ENCODE measurements at regions not wholly inside any gene's neighbourhood (a gene's known extent, or its start where the extent isn't known, plus 50 kb on each side); places are given as distances from the start of the nearest gene placed in this dataset.
"Not testable (repeated sequence)": the region's sequence is repeated elsewhere in the genome, so short reads cannot be mapped to it uniquely, and the experiment has no call there.

GRCh38 chr5:166145107-166145506 lies 2146.3 kb upstream of the WWC1 start:
- H3K4me3 ChIP-seq (ENCODE audit: low read length); H3K4me1 ChIP-seq (ENCODE audit: control insufficient read depth, insufficient read depth, low read length); H3K36me3 ChIP-seq (ENCODE audit: insufficient read depth, low read length): not testable (repeated sequence)

DNA sequence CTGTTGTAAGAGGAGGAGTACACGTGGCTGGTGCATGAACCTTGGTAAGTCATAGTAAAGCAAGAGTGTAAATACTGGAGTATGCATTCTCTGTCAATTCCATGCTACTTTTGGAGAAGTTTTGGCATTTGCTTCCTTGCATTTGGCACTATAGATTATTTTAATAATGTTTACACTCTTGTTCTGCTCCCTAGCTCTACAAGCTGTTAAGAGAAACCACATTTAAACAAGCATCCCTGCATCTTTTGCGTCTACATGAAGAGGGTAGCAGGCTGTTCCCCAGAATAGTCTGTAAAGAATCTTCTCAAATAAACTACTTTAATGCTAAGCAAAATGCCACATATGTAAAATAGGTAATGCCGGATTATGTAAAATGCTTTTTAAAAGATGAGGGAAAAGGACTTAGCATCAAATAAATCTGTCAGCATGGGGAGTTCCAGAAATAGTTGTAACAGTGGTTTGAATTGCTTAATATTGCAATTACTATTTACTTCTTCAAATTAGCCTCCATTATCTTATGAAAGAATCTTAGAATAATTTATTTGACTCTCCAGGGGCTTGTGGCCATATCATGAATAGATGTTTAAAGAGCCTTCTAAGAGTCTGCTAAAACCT lies 2127.3 kb upstream of the WWC1 start:
- Histone ChIP-seq H3K9ac (ENCODE audit: low read depth, low read length) (no peak overlapping the region), H3K4me3 (ENCODE audit: low read length) (no peak overlapping the region), H3K27me3 (ENCODE audit: control insufficient read depth, insufficient read depth, low read length) (no peaks in the 10 kb centered on the region), H3K36me3 (ENCODE audit: insufficient read depth, low read length) (no peaks in the 10 kb centered on the region), H3K4me2 (ENCODE audit: low read length) (no peak overlapping the region), H3K9me3 (replicated peaks; ENCODE audit: low read length) (peaks cover 4% of the 10 kb centered on the region), H3K4me1 (ENCODE audit: control insufficient read depth, insufficient read depth, low read length) (no peaks in the 10 kb centered on the region)

More at GRCh38 chr5:166145107-166145506, 2146.3 kb upstream of the WWC1 start:
- not testable (repeated sequence) for H3K27me3 ChIP-seq (ENCODE audit: control insufficient read depth, insufficient read depth, low read length); H3K4me2 ChIP-seq (ENCODE audit: low read length); H3K9ac ChIP-seq (ENCODE audit: low read depth, low read length); H3K9me3 ChIP-seq (replicated peaks; ENCODE audit: low read length)

GRCh38 chr5:166165596-166165995 lies 2125.8 kb upstream of the WWC1 start:
- Histone ChIP-seq H3K27me3 (ENCODE audit: control insufficient read depth, insufficient read depth, low read length) (no peaks in the 10 kb centered on the region), H3K4me3 (ENCODE audit: low read length) (no peak overlapping the region), H3K4me1 (ENCODE audit: control insufficient read depth, insufficient read depth, low read length) (no peaks in the 10 kb centered on the region), H3K9me3 (replicated peaks; ENCODE audit: low read length) (no peaks in the 10 kb centered on the region), H3K4me2 (ENCODE audit: low read length) (no peak overlapping the region), H3K9ac (ENCODE audit: low read depth, low read length) (no peak overlapping the region), H3K36me3 (ENCODE audit: insufficient read depth, low read length) (no peaks in the 10 kb centered on the region)

DNA sequence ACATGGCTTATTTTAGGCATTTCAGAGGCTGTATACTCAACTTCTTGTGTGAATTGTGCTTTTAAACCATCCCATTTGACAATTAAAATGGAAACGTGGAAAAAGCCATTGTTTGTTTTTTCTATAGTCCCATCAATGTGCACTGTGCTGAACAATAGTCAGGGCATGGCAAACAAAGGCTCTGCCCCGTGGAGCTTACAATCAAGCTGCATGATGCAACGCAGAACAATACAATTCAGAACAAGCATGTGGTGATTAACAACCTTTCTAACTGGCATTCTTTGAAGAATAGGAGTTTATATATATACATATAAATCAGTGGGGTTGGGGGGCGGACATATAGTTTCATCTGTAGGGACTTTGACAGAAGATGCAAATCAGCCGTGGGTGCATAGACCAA lies 2125.4 kb upstream of the WWC1 start:
- Histone ChIP-seq H3K9me3 (replicated peaks; ENCODE audit: low read length) (no peaks in the 10 kb centered on the region), H3K4me2 (ENCODE audit: low read length) (no peak overlapping the region), H3K27me3 (ENCODE audit: control insufficient read depth, insufficient read depth, low read length) (no peaks in the 10 kb centered on the region), H3K4me3 (ENCODE audit: low read length) (no peak overlapping the region), H3K9ac (ENCODE audit: low read depth, low read length) (no peak overlapping the region), H3K4me1 (ENCODE audit: control insufficient read depth, insufficient read depth, low read length) (no peaks in the 10 kb centered on the region), H3K36me3 (ENCODE audit: insufficient read depth, low read length) (no peaks in the 10 kb centered on the region)

DNA sequence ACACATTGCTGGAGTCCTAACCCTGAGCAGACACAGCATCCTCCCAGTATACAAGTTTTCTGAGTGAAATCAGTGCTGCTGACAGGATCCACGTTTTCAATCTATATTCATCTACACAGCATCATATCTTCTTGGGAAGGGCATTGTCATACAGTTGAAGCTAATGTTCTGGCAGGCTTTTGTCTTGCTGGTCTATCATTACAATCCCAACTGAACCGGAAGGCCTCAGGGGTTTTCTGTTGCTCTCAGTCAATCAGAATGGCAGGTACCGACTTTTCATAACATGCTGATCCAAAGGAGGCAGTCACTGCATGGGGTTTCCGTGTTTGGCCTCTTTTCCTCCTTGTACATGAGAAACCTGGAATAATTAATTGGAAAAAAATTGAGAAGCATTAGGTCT lies 2118.8 kb upstream of the WWC1 start:
- peaks cover 3% of the 10 kb centered on the region for H3K9me3 ChIP-seq (replicated peaks; ENCODE audit: low read length)
- no peak overlapping the region for H3K4me2 ChIP-seq (ENCODE audit: low read length)
- H3K9ac ChIP-seq (ENCODE audit: low read depth, low read length): no peak overlapping the region
- no peaks in the 10 kb centered on the region for H3K4me1 ChIP-seq (ENCODE audit: control insufficient read depth, insufficient read depth, low read length)
- no peaks in the 10 kb centered on the region for H3K36me3 ChIP-seq (ENCODE audit: insufficient read depth, low read length)
- H3K27me3 ChIP-seq (ENCODE audit: control insufficient read depth, insufficient read depth, low read length): no peaks in the 10 kb centered on the region
- no peak overlapping the region for H3K4me3 ChIP-seq (ENCODE audit: low read length)

GRCh38 chr5:166178411-166179080 lies 2112.9 kb upstream of the WWC1 start:
- H3K4me1 ChIP-seq (ENCODE audit: control insufficient read depth, insufficient read depth, low read length): no peaks in the 10 kb centered on the region
- H3K9me3 ChIP-seq (replicated peaks; ENCODE audit: low read length): peaks cover 3% of the 10 kb centered on the region
- H3K4me2 ChIP-seq (ENCODE audit: low read length): no peak overlapping the region
- no peak overlapping the region for H3K9ac ChIP-seq (ENCODE audit: low read depth, low read length)
- no peaks in the 10 kb centered on the region for H3K27me3 ChIP-seq (ENCODE audit: control insufficient read depth, insufficient read depth, low read length)
- no peaks in the 10 kb centered on the region for H3K36me3 ChIP-seq (ENCODE audit: insufficient read depth, low read length)
- H3K4me3 ChIP-seq (ENCODE audit: low read length): no peak overlapping the region

DNA sequence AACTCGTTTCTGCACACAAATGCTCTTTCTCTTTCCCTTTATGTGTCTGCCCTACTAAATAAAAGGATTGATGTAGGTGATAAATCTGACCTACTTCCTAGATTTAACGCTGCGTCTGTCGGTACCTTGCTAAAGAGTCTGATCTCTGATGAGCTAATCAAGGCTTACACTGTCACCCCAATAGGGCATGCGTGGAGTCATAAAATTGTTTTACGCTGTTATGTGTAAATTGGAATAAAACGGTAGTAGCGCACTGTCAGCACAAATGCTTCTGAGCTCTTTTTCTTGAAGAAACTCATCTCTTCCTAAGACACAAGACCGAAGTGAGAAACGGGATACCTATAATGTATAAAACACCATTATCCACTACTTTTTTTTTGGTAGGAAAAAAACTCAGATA lies 2106.3 kb upstream of the WWC1 start:
- Histone ChIP-seq H3K36me3 (ENCODE audit: insufficient read depth, low read length) (no peaks in the 10 kb centered on the region), H3K9me3 (replicated peaks; ENCODE audit: low read length) (peaks cover 7% of the 10 kb centered on the region), H3K9ac (ENCODE audit: low read depth, low read length) (no peak overlapping the region), H3K4me3 (ENCODE audit: low read length) (no peak overlapping the region), H3K4me2 (ENCODE audit: low read length) (no peak overlapping the region), H3K4me1 (ENCODE audit: control insufficient read depth, insufficient read depth, low read length) (no peaks in the 10 kb centered on the region), H3K27me3 (ENCODE audit: control insufficient read depth, insufficient read depth, low read length) (no peaks in the 10 kb centered on the region)

DNA sequence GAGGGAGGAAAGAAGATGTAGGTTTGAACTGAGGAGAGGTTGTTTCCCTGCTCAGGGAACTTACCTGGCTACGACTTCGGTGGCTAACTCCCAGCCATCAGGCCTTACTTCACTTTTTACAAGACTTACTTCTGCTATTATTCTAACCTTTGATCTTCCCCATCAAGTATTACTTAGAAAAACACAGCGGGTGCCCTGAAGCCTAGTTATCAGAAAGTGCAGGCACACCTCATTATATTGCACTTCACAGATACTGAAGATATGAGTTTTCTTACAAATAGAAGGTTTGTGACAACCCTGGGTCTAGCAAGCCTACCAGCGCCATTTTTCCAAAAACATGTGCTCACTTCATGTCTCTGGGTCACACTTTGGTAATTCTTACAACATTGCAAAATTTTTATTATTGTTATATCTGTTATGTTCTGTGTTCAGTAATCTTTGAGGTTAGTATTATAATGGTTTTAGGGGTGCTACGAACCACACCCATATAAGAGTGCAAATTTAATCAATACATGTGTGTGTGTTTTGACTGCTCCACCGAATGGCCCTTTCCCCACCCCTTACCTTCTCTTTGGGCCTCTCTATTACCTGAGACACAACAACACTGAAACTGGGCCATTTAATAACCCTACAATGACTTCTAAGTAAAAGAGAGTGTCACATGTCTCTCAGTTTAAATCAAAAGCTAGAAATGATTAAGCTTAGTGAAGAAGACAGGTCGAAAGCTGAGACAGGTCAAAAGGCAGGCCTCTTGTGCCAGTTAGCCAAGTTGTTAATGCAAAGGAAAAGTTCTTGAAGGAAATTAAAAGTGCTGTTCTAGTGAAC lies 2102.7 kb upstream of the WWC1 start:
- no peak overlapping the region for H3K9ac ChIP-seq (ENCODE audit: low read depth, low read length)
- H3K9me3 ChIP-seq (replicated peaks; ENCODE audit: low read length): peaks cover 7% of the 10 kb centered on the region
- no peak overlapping the region for H3K4me2 ChIP-seq (ENCODE audit: low read length)
- no peaks in the 10 kb centered on the region for H3K27me3 ChIP-seq (ENCODE audit: control insufficient read depth, insufficient read depth, low read length)
- no peaks in the 10 kb centered on the region for H3K36me3 ChIP-seq (ENCODE audit: insufficient read depth, low read length)
- no peak overlapping the region for H3K4me3 ChIP-seq (ENCODE audit: low read length)
- H3K4me1 ChIP-seq (ENCODE audit: control insufficient read depth, insufficient read depth, low read length): no peaks in the 10 kb centered on the region

DNA sequence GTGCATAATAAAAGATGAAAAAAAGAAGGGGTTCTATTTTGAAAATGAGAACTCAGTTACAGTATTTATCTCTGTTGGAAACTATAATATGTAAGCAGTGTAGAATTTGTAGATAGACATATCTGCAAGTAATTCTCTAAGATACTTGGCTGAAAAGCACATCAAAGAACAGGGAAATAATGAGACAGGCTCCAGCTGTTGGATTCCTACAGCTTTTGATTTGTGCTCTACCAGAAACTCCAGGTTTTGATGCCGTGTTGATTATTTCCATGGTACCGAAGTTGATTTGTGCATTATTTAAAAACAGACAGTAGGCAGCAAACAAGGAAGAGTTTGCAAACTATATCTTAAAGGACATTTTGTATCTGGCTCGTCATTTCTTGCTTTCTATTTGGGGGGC lies 2098.7 kb upstream of the WWC1 start:
- Histone ChIP-seq H3K4me2 (ENCODE audit: low read length) (no peak overlapping the region), H3K36me3 (ENCODE audit: insufficient read depth, low read length) (no peaks in the 10 kb centered on the region), H3K9me3 (replicated peaks; ENCODE audit: low read length) (no peaks in the 10 kb centered on the region), H3K4me3 (ENCODE audit: low read length) (no peak overlapping the region), H3K27me3 (ENCODE audit: control insufficient read depth, insufficient read depth, low read length) (no peaks in the 10 kb centered on the region), H3K4me1 (ENCODE audit: control insufficient read depth, insufficient read depth, low read length) (no peaks in the 10 kb centered on the region), H3K9ac (ENCODE audit: low read depth, low read length) (no peak overlapping the region)

- no peaks in the 10 kb centered on the region for H3K9me3 ChIP-seq (replicated peaks; ENCODE audit: low read length)
- H3K9ac ChIP-seq (ENCODE audit: low read depth, low read length): no peak overlapping the region
- no peaks in the 10 kb centered on the region for H3K27me3 ChIP-seq (ENCODE audit: control insufficient read depth, insufficient read depth, low read length)
Measured at GRCh38 chr5:166195981-166196380, 2095.5 kb upstream of the WWC1 start.

GRCh38 chr5:166200532-166200931 lies 2090.9 kb upstream of the WWC1 start:
- no peaks in the 10 kb centered on the region for H3K4me1 ChIP-seq (ENCODE audit: control insufficient read depth, insufficient read depth, low read length)
- H3K4me3 ChIP-seq (ENCODE audit: low read length): no peak overlapping the region
- H3K4me2 ChIP-seq (ENCODE audit: low read length): no peak overlapping the region
- H3K9ac ChIP-seq (ENCODE audit: low read depth, low read length): no peak overlapping the region
- no peaks in the 10 kb centered on the region for H3K27me3 ChIP-seq (ENCODE audit: control insufficient read depth, insufficient read depth, low read length)
- H3K36me3 ChIP-seq (ENCODE audit: insufficient read depth, low read length): no peaks in the 10 kb centered on the region
- no peaks in the 10 kb centered on the region for H3K9me3 ChIP-seq (replicated peaks; ENCODE audit: low read length)

More at GRCh38 chr5:166195981-166196380, 2095.5 kb upstream of the WWC1 start:
- Histone ChIP-seq H3K36me3 (ENCODE audit: insufficient read depth, low read length) (no peaks in the 10 kb centered on the region), H3K4me1 (ENCODE audit: control insufficient read depth, insufficient read depth, low read length) (no peaks in the 10 kb centered on the region), H3K4me3 (ENCODE audit: low read length) (no peak overlapping the region), H3K4me2 (ENCODE audit: low read length) (no peak overlapping the region)
